K562 (cell line): ENCODE measurements at regions not wholly inside any gene's neighbourhood (a gene's known extent, or its start where the extent isn't known, plus 50 kb on each side); places are given as distances from the start of the nearest gene placed in this dataset.

Experiments used
- DEAF1 ChIP-seq: fragments of 450-650 bp; formaldehyde crosslinking; IDR thresholded peaks from 2 replicates; pipeline ENCODE4 v1.4.0; 2020; ENCODE audit warnings: mild to moderate bottlenecking, moderate library complexity
- EHMT2 ChIP-seq: fragments of 450-650 bp; IDR thresholded peaks from 2 replicates; pipeline ENCODE4 v1.6.1; 2018; ENCODE audit warnings: antibody characterized with exemption
- ELF4 ChIP-seq: fragments of 450-650 bp; formaldehyde crosslinking; IDR thresholded peaks from 2 replicates; pipeline ENCODE4 v1.4.0; 2022; ENCODE audit warnings: missing genetic modification characterization
- EWSR1 ChIP-seq: fragments of 450-650 bp; IDR thresholded peaks from 2 replicates; pipeline ENCODE4 v1.6.1; 2018; ENCODE audit warnings: borderline replicate concordance, mild to moderate bottlenecking, low read depth, moderate library complexity; ENCODE audit not compliant: partially characterized antibody
- OTX1 ChIP-seq: fragments of 450-650 bp; formaldehyde crosslinking; IDR thresholded peaks from 2 replicates; pipeline ENCODE4 v1.4.0; 2022; ENCODE audit warnings: mild to moderate bottlenecking
- PCBP1 ChIP-seq: fragments of 200-400 bp; formaldehyde crosslinking; IDR thresholded peaks from 2 replicates; pipeline ENCODE4 v1.6.1; 2018; ENCODE audit warnings: mild to moderate bottlenecking, low read depth, low read length; ENCODE audit not compliant: poor library complexity, severe bottlenecking
- PPARD ChIP-seq: fragments of 250-450 bp; sonication (Bioruptor Pico); IDR thresholded peaks from 2 replicates; pipeline ENCODE4 v1.8.0; 2022; ENCODE audit warnings: inconsistent platforms, mild to moderate bottlenecking, moderate library complexity
- PTTG1 ChIP-seq: fragments of 450-650 bp; IDR thresholded peaks from 2 replicates; pipeline ENCODE4 v1.6.1; 2016; ENCODE audit warnings: low read depth, mild to moderate bottlenecking, missing genetic modification characterization, missing compliant biosample characterization
- PYGO2 ChIP-seq: fragments of 450-650 bp; IDR thresholded peaks from 2 replicates; pipeline ENCODE4 v1.6.1; 2016; ENCODE audit warnings: mild to moderate bottlenecking, missing genetic modification characterization, moderate library complexity, missing compliant biosample characterization
- SMAD4 ChIP-seq: fragments of 250-450 bp; sonication (Bioruptor Pico); conservative IDR thresholded peaks from 2 replicates; pipeline ENCODE4 v1.8.0; 2021; ENCODE audit warnings: inconsistent platforms, mild to moderate bottlenecking, moderate library complexity
- TEAD1 ChIP-seq, 2 experiments: fragments of 450-650 bp in 1 of 2; sonication (generic) in 1 of 2; formaldehyde crosslinking; IDR thresholded peaks; 2 replicates each; pipeline versions ENCODE4 v1.4.0 to v1.8.0; 2020 to 2022; ENCODE audit warnings: mild to moderate bottlenecking in 2 of 2, missing genetic modification reagents in 1 of 2
- ZNF134 ChIP-seq: fragments of 250-450 bp; sonication (Bioruptor Pico); conservative IDR thresholded peaks from 2 replicates; pipeline ENCODE4 v1.4.0; 2020
- ZNF212 ChIP-seq: fragments of 450-650 bp; formaldehyde crosslinking; IDR thresholded peaks from 2 replicates; pipeline ENCODE4 v1.4.0; 2020; ENCODE audit warnings: mild to moderate bottlenecking
- ZNF354B ChIP-seq: fragments of 250-450 bp; sonication (Bioruptor Pico); IDR thresholded peaks from 2 replicates; pipeline ENCODE4 v1.4.0; 2020
- ZNF561 ChIP-seq: fragments of 450-650 bp; formaldehyde crosslinking; conservative IDR thresholded peaks from 2 replicates; pipeline ENCODE4 v1.4.0; 2020; ENCODE audit warnings: mild to moderate bottlenecking, moderate library complexity
- ZNF589 ChIP-seq: fragments of 200-800 bp; sonication (Bioruptor generic); IDR thresholded peaks from 2 replicates; pipeline ENCODE4 v1.6.1; 2016; ENCODE audit warnings: low read depth, missing genetic modification characterization, missing compliant biosample characterization
- ZNF699 ChIP-seq: fragments of 250-450 bp; sonication (Bioruptor Pico); IDR thresholded peaks from 2 replicates; pipeline ENCODE4 v1.8.0; 2021; ENCODE audit warnings: mild to moderate bottlenecking, moderate library complexity; ENCODE audit not compliant: insufficient replicate concordance
- ZNF75A ChIP-seq: fragments of 450-650 bp; formaldehyde crosslinking; IDR thresholded peaks from 2 replicates; pipeline ENCODE4 v1.4.0; 2020; ENCODE audit warnings: mild to moderate bottlenecking
- TF ChIP-seq, protein P1 (sequence below), 3 experiments: fragments of 200-800 bp in 1 of 3; fragments of 250-450 bp in 1 of 3; fragments of 450-650 bp in 1 of 3; sonication (Bioruptor Pico) in 1 of 3; sonication (Bioruptor generic) in 1 of 3; formaldehyde crosslinking in 1 of 3; IDR thresholded peaks; 2 replicates each; pipeline versions ENCODE4 v1.6.1 to v1.8.0; 2016 to 2022; ENCODE audit warnings: mild to moderate bottlenecking in 2 of 3, missing genetic modification characterization in 2 of 3, missing compliant biosample characterization in 1 of 3, moderate library complexity in 1 of 3
- TF ChIP-seq, protein P2 (sequence below): fragments of 450-650 bp; IDR thresholded peaks from 2 replicates; pipeline ENCODE4 v1.7.1; 2018; ENCODE audit warnings: mild to moderate bottlenecking, low read depth; ENCODE audit not compliant: partially characterized antibody

DNA sequence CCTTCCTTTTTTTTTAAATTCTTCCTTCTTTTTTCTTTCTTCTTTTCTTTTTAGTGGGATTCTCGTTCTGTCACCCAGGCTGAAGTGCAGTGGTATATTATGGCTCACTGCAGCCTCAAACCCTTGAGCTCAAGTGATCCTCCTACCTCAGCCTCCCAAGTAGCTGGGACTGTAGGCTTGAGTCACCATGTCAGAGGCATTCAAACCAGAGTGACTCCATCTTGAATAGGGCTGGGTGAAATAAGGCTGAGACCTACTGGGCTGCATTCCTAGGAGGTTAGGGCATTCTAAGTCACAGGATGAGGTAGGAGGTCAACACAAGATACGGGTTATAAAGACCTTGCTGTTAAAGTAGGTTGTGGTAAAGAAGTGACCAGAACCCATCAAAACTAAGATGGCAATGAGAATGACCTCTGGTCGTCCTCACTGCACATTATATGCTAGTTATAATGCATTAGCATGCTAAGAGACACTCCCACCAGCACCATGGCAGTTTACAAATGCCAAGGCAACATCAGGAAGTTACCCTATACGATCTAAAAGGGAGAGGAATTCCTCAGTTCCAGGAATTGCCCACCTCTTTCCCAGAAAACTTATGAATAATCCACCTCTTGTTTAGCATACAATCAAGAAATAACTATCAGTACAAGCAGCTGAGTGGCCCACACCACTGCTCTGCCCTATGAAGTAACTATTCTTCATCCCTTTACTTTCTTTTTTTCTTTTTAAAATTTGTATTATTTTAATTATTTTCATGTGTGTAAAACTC is 99.0 kb upstream of the ITGB1 start (continued):
- TF ChIP-seq, protein P1, sequence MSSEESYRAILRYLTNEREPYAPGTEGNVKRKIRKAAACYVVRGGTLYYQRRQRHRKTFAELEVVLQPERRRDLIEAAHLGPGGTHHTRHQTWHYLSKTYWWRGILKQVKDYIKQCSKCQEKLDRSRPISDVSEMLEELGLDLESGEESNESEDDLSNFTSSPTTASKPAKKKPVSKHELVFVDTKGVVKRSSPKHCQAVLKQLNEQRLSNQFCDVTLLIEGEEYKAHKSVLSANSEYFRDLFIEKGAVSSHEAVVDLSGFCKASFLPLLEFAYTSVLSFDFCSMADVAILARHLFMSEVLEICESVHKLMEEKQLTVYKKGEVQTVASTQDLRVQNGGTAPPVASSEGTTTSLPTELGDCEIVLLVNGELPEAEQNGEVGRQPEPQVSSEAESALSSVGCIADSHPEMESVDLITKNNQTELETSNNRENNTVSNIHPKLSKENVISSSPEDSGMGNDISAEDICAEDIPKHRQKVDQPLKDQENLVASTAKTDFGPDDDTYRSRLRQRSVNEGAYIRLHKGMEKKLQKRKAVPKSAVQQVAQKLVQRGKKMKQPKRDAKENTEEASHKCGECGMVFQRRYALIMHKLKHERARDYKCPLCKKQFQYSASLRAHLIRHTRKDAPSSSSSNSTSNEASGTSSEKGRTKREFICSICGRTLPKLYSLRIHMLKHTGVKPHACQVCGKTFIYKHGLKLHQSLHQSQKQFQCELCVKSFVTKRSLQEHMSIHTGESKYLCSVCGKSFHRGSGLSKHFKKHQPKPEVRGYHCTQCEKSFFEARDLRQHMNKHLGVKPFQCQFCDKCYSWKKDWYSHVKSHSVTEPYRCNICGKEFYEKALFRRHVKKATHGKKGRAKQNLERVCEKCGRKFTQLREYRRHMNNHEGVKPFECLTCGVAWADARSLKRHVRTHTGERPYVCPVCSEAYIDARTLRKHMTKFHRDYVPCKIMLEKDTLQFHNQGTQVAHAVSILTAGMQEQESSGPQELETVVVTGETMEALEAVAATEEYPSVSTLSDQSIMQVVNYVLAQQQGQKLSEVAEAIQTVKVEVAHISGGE (CRISPR knock-in tag; IDR thresholded peaks at IDR 0.05), result peak in 1 of 3 experiments; percentile 32; a peak in 2 of 6 replicates
- TF ChIP-seq OTX1 (CRISPR knock-in tag) (peak; percentile 76; the same call in 1 of the 2 replicates), PTTG1 (tag) (peak; percentile 83), ZNF75A (CRISPR knock-in tag) (0 out of 2 replicates have a peak, but pooled peaks have one; percentile 13), EHMT2 (no peak), PPARD (CRISPR knock-in tag) (0 out of 2 replicates have a peak, but pooled peaks have one; percentile 23), ZNF699 (CRISPR knock-in tag) (no peak), ZNF212 (CRISPR knock-in tag) (peak; percentile 70; the same call in 1 of the 2 replicates), TEAD1 (CRISPR knock-in tag; IDR thresholded peaks at IDR 0.05) (peak in 1 of 2 experiments; percentile 87; a peak in 2 of 4 replicates), PCBP1 (no peak), ZNF354B (CRISPR knock-in tag) (peak; percentile 73; the same call in 1 of the 2 replicates), PYGO2 (tag) (peak; percentile 87), SMAD4 (CRISPR knock-in tag) (peak; percentile 82), ZNF589 (CRISPR knock-in tag) (peak; percentile 87), ELF4 (CRISPR knock-in tag) (no peak), ZNF134 (CRISPR knock-in tag) (peak; percentile 62), EWSR1 (no peak), DEAF1 (no peak), ZNF561 (CRISPR knock-in tag) (0 out of 2 replicates have a peak, but pooled peaks have one; percentile 55)
- TF ChIP-seq, protein P2, sequence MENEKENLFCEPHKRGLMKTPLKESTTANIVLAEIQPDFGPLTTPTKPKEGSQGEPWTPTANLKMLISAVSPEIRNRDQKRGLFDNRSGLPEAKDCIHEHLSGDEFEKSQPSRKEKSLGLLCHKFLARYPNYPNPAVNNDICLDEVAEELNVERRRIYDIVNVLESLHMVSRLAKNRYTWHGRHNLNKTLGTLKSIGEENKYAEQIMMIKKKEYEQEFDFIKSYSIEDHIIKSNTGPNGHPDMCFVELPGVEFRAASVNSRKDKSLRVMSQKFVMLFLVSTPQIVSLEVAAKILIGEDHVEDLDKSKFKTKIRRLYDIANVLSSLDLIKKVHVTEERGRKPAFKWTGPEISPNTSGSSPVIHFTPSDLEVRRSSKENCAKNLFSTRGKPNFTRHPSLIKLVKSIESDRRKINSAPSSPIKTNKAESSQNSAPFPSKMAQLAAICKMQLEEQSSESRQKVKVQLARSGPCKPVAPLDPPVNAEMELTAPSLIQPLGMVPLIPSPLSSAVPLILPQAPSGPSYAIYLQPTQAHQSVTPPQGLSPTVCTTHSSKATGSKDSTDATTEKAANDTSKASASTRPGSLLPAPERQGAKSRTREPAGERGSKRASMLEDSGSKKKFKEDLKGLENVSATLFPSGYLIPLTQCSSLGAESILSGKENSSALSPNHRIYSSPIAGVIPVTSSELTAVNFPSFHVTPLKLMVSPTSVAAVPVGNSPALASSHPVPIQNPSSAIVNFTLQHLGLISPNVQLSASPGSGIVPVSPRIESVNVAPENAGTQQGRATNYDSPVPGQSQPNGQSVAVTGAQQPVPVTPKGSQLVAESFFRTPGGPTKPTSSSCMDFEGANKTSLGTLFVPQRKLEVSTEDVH, result no peak
